CD4-positive, alpha-beta memory T cell (primary cell): ENCODE measurements at regions not wholly inside any gene's neighbourhood (a gene's known extent, or its start where the extent isn't known, plus 50 kb on each side); places are given as distances from the start of the nearest gene placed in this dataset.

Experiments used
- CTCF ChIA-PET: fragments of 350-600 bp; sonication (Branson Sonifier 250); formaldehyde crosslinking; loops from one replicate; lab custom pipeline; 2021; ENCODE audit warnings: inconsistent platforms; ENCODE audit not compliant: partially characterized antibody; lab: Charles Lee
- POLR2A ChIA-PET: fragments of 350-600 bp; sonication (Branson Sonifier 250); formaldehyde crosslinking; loops from one replicate; lab custom pipeline; 2021; ENCODE audit not compliant: partially characterized antibody; lab: Charles Lee
- DNase-seq, 5 donors: peaks; one replicate each; pipeline versions ENCODE4 v3.0.0 to v3.0.0-alpha.2; 2020 to 2022; ENCODE audit warnings: mixed read lengths in 1 of 5
- H3K27ac ChIP-seq: one replicate; pipeline ENCODE4 v1.7.0; 2013; ENCODE audit warnings: low read depth, low read length
- H3K27me3 ChIP-seq: 2 replicates; pipeline ENCODE4 v1.7.0; 2013; ENCODE audit warnings: mild to moderate bottlenecking, low read length, moderate library complexity; ENCODE audit not compliant: insufficient read depth
- H3K36me3 ChIP-seq: 2 replicates; pipeline ENCODE4 v1.7.0; 2013; ENCODE audit warnings: mild to moderate bottlenecking, low read length, moderate library complexity; ENCODE audit not compliant: insufficient read depth
- H3K4me1 ChIP-seq: 2 replicates; pipeline ENCODE4 v1.7.0; 2013; ENCODE audit warnings: mild to moderate bottlenecking, low read length, moderate library complexity; ENCODE audit not compliant: insufficient read depth
- H3K4me3 ChIP-seq, 2 donors: one replicate each; pipeline ENCODE4 v1.7.0; 2013; ENCODE audit warnings: low read length in 2 of 2, mild to moderate bottlenecking in 1 of 2
- H3K9me3 ChIP-seq, 2 donors: one replicate each; pipeline ENCODE4 v1.7.0; 2013; ENCODE audit warnings: low read length in 2 of 2, control low read depth in 1 of 2; ENCODE audit not compliant: control insufficient read depth in 1 of 2
- H3K27ac Mint-ChIP-seq, 7 donors: one replicate each; pipeline ENCODE4 v1.8.0; 2020 to 2021; ENCODE audit warnings: mixed read lengths in 7 of 7, mild to moderate bottlenecking in 6 of 7, inconsistent platforms in 3 of 7, moderate library complexity in 3 of 7
- H3K27me3 Mint-ChIP-seq, 2 donors: one replicate each; pipeline ENCODE4 v1.8.0; 2020 to 2021; ENCODE audit warnings: mixed read lengths in 2 of 2
- H3K36me3 Mint-ChIP-seq, 2 donors: one replicate each; pipeline ENCODE4 v1.8.0; 2020 to 2021; ENCODE audit warnings: mixed read lengths in 2 of 2, inconsistent platforms in 1 of 2, mild to moderate bottlenecking in 1 of 2
- H3K4me1 Mint-ChIP-seq, 4 donors: one replicate each; pipeline ENCODE4 v1.8.0; 2020 to 2021; ENCODE audit warnings: mixed read lengths in 4 of 4, mild to moderate bottlenecking in 1 of 4
- H3K4me3 Mint-ChIP-seq, 8 donors: one replicate each; pipeline ENCODE4 v1.8.0; 2020 to 2021; ENCODE audit warnings: mixed read lengths in 8 of 8, mild to moderate bottlenecking in 7 of 8, moderate library complexity in 6 of 8, inconsistent platforms in 3 of 8
- H3K9me3 Mint-ChIP-seq, 8 donors: one replicate each; pipeline ENCODE4 v1.8.0; 2020 to 2021; ENCODE audit warnings: mixed read lengths in 8 of 8, mild to moderate bottlenecking in 5 of 8, inconsistent platforms in 3 of 8, moderate library complexity in 1 of 8
- intact Hi-C: fragments of 100-400 bp; cut with micrococcal nuclease; formaldehyde crosslinking; loops from one replicate; pipeline ENCODE4 v1.15.1; 2023

- Histone ChIP-seq H3K36me3 (no peaks in the 10 kb centered on the region), H3K4me1 (no peaks in the 10 kb centered on the region), H3K27ac (no peak overlapping the region), H3K27me3 (no peaks in the 10 kb centered on the region), H3K4me3 (no peak overlapping the region), H3K9me3 (no peaks in the 10 kb centered on the region)
- no peak for DNase-seq
- H3K27ac Mint-ChIP-seq: no peak overlapping the region
- H3K9me3 Mint-ChIP-seq: peaks cover 0 to 9% (median 0%) of the 10 kb centered on the region in 8 donors
- H3K27me3 Mint-ChIP-seq: peaks cover 3 to 16% of the 10 kb centered on the region in 2 donors
- no peaks in the 10 kb centered on the region for H3K4me1 Mint-ChIP-seq
- ChIA-PET POLR2A (no interaction called here), CTCF (no interaction called here)
- H3K4me3 Mint-ChIP-seq: no peak overlapping the region
- H3K36me3 Mint-ChIP-seq: no peaks in the 10 kb centered on the region
- intact Hi-C loops: no loop called here
Measured at GRCh38 chr2:235206399-235206798, 254.6 kb downstream of the SH3BP4 start.

- Histone ChIP-seq H3K27ac (no peak overlapping the region), H3K4me1 (no peaks in the 10 kb centered on the region), H3K36me3 (no peaks in the 10 kb centered on the region), H3K9me3 (no peaks in the 10 kb centered on the region), H3K4me3 (no peak overlapping the region), H3K27me3 (no peaks in the 10 kb centered on the region)
- Mint-ChIP-seq H3K9me3 (peaks cover 0 to 9% (median 0%) of the 10 kb centered on the region in 8 donors), H3K36me3 (no peaks in the 10 kb centered on the region), H3K4me3 (no peak overlapping the region), H3K27ac (no peak overlapping the region), H3K27me3 (peaks cover 3 to 13% of the 10 kb centered on the region in 2 donors), H3K4me1 (no peaks in the 10 kb centered on the region)
- POLR2A ChIA-PET: no interaction called here
- DNase-seq: no peak
- intact Hi-C loops: no loop called here
- CTCF ChIA-PET: no interaction called here
Measured at GRCh38 chr2:235206980-235207579, 255.3 kb downstream of the SH3BP4 start.

- Mint-ChIP-seq H3K9me3 (peaks cover 0 to 9% (median 0%) of the 10 kb centered on the region in 8 donors), H3K4me3 (no peak overlapping the region), H3K4me1 (no peaks in the 10 kb centered on the region), H3K27ac (no peak overlapping the region), H3K36me3 (no peaks in the 10 kb centered on the region), H3K27me3 (peaks cover 5 to 22% of the 10 kb centered on the region in 2 donors)
- Histone ChIP-seq H3K36me3 (no peaks in the 10 kb centered on the region), H3K9me3 (no peaks in the 10 kb centered on the region), H3K27me3 (no peaks in the 10 kb centered on the region), H3K4me3 (no peak overlapping the region), H3K27ac (no peak overlapping the region), H3K4me1 (no peaks in the 10 kb centered on the region)
- POLR2A ChIA-PET: no interaction called here
- intact Hi-C loops: no loop called here
- DNase-seq: no peak
- CTCF ChIA-PET: no interaction called here
Measured at GRCh38 chr2:235211056-235211455, 259.2 kb downstream of the SH3BP4 start.

- Histone ChIP-seq H3K4me1 (no peaks in the 10 kb centered on the region), H3K4me3 (no peak overlapping the region), H3K9me3 (no peaks in the 10 kb centered on the region), H3K36me3 (no peaks in the 10 kb centered on the region), H3K27me3 (no peaks in the 10 kb centered on the region), H3K27ac (no peak overlapping the region)
- CTCF ChIA-PET: no interaction called here
- intact Hi-C loops: no loop called here
- no peak overlapping the region for H3K27ac Mint-ChIP-seq
- H3K9me3 Mint-ChIP-seq: peaks cover 0 to 9% (median 0%) of the 10 kb centered on the region in 8 donors
- H3K4me3 Mint-ChIP-seq: no peak overlapping the region
- H3K36me3 Mint-ChIP-seq: no peaks in the 10 kb centered on the region
- H3K27me3 Mint-ChIP-seq: peaks cover 8 to 23% of the 10 kb centered on the region in 2 donors
- no peaks in the 10 kb centered on the region for H3K4me1 Mint-ChIP-seq
- no peak for DNase-seq
- POLR2A ChIA-PET: no interaction called here
Measured at GRCh38 chr2:235212501-235213158, 260.8 kb downstream of the SH3BP4 start.

GRCh38 chr2:235215248-235215647 is 263.4 kb downstream of the SH3BP4 start:
- no peak overlapping the region for H3K4me3 Mint-ChIP-seq
- no peaks in the 10 kb centered on the region for H3K36me3 Mint-ChIP-seq
- H3K27ac ChIP-seq: no peak overlapping the region
- no peaks in the 10 kb centered on the region for H3K4me1 ChIP-seq
- H3K36me3 ChIP-seq: no peaks in the 10 kb centered on the region
- DNase-seq: no peak
- H3K4me3 ChIP-seq: no peak overlapping the region
- no peak overlapping the region for H3K27ac Mint-ChIP-seq
- peaks cover 9 to 24% of the 10 kb centered on the region in 2 donors for H3K27me3 Mint-ChIP-seq
- no peaks in the 10 kb centered on the region for H3K27me3 ChIP-seq
- no peaks in the 10 kb centered on the region for H3K4me1 Mint-ChIP-seq
- peaks cover 0 to 4% (median 0%) of the 10 kb centered on the region in 8 donors for H3K9me3 Mint-ChIP-seq
- POLR2A ChIA-PET: no interaction called here
- intact Hi-C loops: no loop called here
- CTCF ChIA-PET: no interaction called here
- H3K9me3 ChIP-seq: no peaks in the 10 kb centered on the region

GRCh38 chr2:235216901-235217300 is 265.1 kb downstream of the SH3BP4 start:
- H3K4me3 Mint-ChIP-seq: no peak overlapping the region

GRCh38 chr2:235217846-235218245 is 266.0 kb downstream of the SH3BP4 start:
- Mint-ChIP-seq H3K27me3 (peaks cover 12 to 24% of the 10 kb centered on the region in 2 donors), H3K4me3 (no peak overlapping the region), H3K9me3 (no peaks in the 10 kb centered on the region), H3K36me3 (no peaks in the 10 kb centered on the region), H3K27ac (no peak overlapping the region), H3K4me1 (no peaks in the 10 kb centered on the region)
- no peak overlapping the region for H3K27ac ChIP-seq
- H3K9me3 ChIP-seq: no peaks in the 10 kb centered on the region
- no peaks in the 10 kb centered on the region for H3K27me3 ChIP-seq
- ChIA-PET CTCF (no interaction called here), POLR2A (no interaction called here)
- DNase-seq: no peak
- intact Hi-C loops: no loop called here
- no peaks in the 10 kb centered on the region for H3K36me3 ChIP-seq
- H3K4me1 ChIP-seq: no peaks in the 10 kb centered on the region
- no peak overlapping the region for H3K4me3 ChIP-seq

More at GRCh38 chr2:235216901-235217300, 265.1 kb downstream of the SH3BP4 start:
- Histone ChIP-seq H3K27me3 (no peaks in the 10 kb centered on the region), H3K4me3 (no peak overlapping the region), H3K36me3 (no peaks in the 10 kb centered on the region), H3K9me3 (no peaks in the 10 kb centered on the region), H3K4me1 (no peaks in the 10 kb centered on the region), H3K27ac (no peak overlapping the region)
- intact Hi-C loops: no loop called here
- peaks cover 12 to 24% of the 10 kb centered on the region in 2 donors for H3K27me3 Mint-ChIP-seq
- H3K4me1 Mint-ChIP-seq: no peaks in the 10 kb centered on the region
- H3K9me3 Mint-ChIP-seq: no peaks in the 10 kb centered on the region
- H3K36me3 Mint-ChIP-seq: no peaks in the 10 kb centered on the region
- H3K27ac Mint-ChIP-seq: no peak overlapping the region
- ChIA-PET POLR2A (no interaction called here), CTCF (no interaction called here)
- no peak for DNase-seq
